ENCODE measurements at regions not wholly inside any gene's neighbourhood (a gene's known extent, or its start where the extent isn't known, plus 50 kb on each side); places are given as distances from the start of the nearest gene placed in this dataset.
A peak's percentile ranks its signal among the peaks of the same experiment; 100 is the strongest.

DNA sequence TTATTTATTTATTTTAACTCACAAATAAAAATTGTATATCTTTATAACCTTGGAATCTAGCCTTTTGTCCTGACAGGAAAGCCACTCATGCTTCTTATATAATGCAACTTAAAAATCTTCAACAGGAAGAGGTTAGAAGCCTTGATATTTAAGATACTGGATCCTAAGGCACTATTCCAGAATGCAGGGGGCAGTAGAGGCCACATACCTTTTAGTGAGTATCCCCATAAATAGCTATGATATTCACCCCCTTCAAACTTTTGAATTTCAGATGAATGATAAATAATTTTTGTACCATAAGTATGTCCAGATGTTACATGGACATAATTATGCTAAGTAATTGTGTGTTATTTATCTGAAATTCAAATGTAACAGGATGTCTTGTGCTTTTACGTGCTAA, 592.7 kb upstream of the VRK2 start:
- no peak overlapping the region for H3K4me3 ChIP-seq (ENCODE audit: low read length)
- peaks cover 50% of the 10 kb centered on the region for H3K27me3 ChIP-seq (ENCODE audit: low read length)
- no peaks in the 10 kb centered on the region for H3K4me1 ChIP-seq (ENCODE audit: insufficient read depth, low read length)
- no peaks in the 10 kb centered on the region for H3K79me2 ChIP-seq (ENCODE audit: low read length)
- H3K9me2 ChIP-seq (replicated peaks; ENCODE audit: low read length): no peaks in the 10 kb centered on the region
- H4K20me1 ChIP-seq (ENCODE audit: low read length): no peaks in the 10 kb centered on the region
- no peak overlapping the region for H2AFZ ChIP-seq (ENCODE audit: low read length)
- TF ChIP-seq, protein P1, sequence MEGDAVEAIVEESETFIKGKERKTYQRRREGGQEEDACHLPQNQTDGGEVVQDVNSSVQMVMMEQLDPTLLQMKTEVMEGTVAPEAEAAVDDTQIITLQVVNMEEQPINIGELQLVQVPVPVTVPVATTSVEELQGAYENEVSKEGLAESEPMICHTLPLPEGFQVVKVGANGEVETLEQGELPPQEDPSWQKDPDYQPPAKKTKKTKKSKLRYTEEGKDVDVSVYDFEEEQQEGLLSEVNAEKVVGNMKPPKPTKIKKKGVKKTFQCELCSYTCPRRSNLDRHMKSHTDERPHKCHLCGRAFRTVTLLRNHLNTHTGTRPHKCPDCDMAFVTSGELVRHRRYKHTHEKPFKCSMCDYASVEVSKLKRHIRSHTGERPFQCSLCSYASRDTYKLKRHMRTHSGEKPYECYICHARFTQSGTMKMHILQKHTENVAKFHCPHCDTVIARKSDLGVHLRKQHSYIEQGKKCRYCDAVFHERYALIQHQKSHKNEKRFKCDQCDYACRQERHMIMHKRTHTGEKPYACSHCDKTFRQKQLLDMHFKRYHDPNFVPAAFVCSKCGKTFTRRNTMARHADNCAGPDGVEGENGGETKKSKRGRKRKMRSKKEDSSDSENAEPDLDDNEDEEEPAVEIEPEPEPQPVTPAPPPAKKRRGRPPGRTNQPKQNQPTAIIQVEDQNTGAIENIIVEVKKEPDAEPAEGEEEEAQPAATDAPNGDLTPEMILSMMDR (conservative IDR thresholded peaks at IDR 0.05; ENCODE audit: low read depth, low read length): peak; percentile 53
- no peak for TF ChIP-seq EZH2 (IDR thresholded peaks at IDR 0.05; ENCODE audit: low read length, unreplicated experiment)
- peak; percentile 32 for DNase-seq
- H3K27ac ChIP-seq (ENCODE audit: low read length): no peak overlapping the region
- no peaks in the 10 kb centered on the region for H3K9me3 ChIP-seq (ENCODE audit: low read length)
- no peak overlapping the region for H3K4me2 ChIP-seq (ENCODE audit: low read length)
- intact Hi-C loops (cut with micrococcal nuclease): no loop called here
- no peaks in the 10 kb centered on the region for H3F3A ChIP-seq (ENCODE audit: low read length, unreplicated experiment)
- no TSS peak for BruUV-seq (replicated peaks)
- CTCF ChIA-PET: no interaction called here
- POLR2A ChIA-PET (ENCODE audit: unreplicated experiment): no interaction called here
- no peaks in the 10 kb centered on the region for H3K36me3 ChIP-seq (ENCODE audit: low read depth, low read length)
- no peak for ATAC-seq
- H3K9ac ChIP-seq (ENCODE audit: low read length): no peak overlapping the region

DNA sequence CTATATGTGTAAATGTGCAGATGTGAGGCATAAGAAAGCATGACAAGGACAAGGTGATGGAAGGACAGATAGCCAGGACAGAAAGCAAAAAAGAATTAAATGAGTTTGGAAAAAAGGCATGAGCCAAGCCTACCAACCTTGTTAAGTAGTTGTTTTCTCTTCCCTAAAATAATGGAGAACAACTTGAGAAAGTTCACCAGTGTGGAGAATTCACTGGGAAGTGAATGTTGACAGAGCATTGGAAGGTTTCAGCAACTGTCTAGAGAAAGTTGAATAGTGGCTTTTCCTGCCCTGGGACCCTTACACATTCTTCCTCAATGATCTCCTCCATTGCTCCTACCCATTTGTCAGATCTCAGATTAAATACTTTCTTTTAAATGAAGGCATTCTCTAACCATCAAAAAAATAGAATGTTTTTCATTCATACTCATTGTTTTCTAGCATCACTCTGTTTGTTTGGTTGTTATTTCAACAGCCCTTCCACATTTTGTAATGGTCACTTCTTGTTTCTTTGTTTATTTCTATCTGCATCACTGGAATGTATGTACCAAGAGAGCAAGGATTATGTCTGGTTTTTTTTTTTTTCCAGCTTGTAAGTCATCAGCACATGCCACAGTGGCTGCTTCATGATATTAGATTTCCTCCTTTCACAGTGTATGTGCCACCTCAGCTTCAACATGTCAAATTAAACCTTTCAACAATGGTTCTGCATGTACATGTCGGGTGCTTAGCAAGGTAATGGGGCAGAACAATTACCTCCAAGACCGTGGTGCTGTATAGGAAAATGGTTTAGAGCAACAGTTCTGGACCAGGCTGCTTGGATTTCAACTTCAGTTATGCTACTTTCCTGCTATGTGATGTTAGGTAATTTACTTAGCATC, 586.0 kb upstream of the VRK2 start:
- intact Hi-C loops (cut with micrococcal nuclease): no loop called here

DNA sequence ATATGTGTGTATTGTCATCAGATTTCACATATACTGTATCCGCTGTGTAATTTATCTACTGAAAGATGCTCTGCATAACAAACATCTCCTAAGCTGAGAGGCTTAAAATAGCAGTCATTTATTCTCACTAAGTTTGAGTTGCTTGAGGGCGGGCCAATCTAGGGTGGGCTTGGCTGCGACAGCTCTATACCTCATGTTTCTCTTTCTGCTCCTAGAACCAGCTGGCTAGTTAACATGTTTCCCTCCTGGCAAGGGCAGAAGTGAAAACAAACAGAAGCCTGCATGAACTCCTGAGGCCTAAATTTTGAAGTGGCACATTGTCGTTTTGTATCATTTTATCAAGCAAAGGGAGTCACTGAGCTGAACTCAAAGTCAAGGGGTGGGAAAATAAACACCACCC, 585.0 kb upstream of the VRK2 start:
- intact Hi-C loops (cut with micrococcal nuclease): no loop called here
- POLR2A ChIA-PET (ENCODE audit: unreplicated experiment): no interaction called here
- no peak overlapping the region for H3K27ac ChIP-seq (ENCODE audit: low read length)

More for the DNA sequence above, 586.0 kb upstream of the VRK2 start:
- Histone ChIP-seq H3K79me2 (ENCODE audit: low read length) (no peaks in the 10 kb centered on the region), H3K4me1 (ENCODE audit: insufficient read depth, low read length) (no peaks in the 10 kb centered on the region), H3K27me3 (ENCODE audit: low read length) (peaks cover 77% of the 10 kb centered on the region), H3K4me3 (ENCODE audit: low read length) (no peak overlapping the region), H3K9me3 (ENCODE audit: low read length) (no peaks in the 10 kb centered on the region), H3F3A (ENCODE audit: low read length, unreplicated experiment) (no peaks in the 10 kb centered on the region), H3K36me3 (ENCODE audit: low read depth, low read length) (no peaks in the 10 kb centered on the region), H4K20me1 (ENCODE audit: low read length) (no peaks in the 10 kb centered on the region; the same call in 1 of the 2 replicates), H3K9me2 (replicated peaks; ENCODE audit: low read length) (no peaks in the 10 kb centered on the region), H3K4me2 (ENCODE audit: low read length) (no peak overlapping the region), H2AFZ (ENCODE audit: low read length) (no peak overlapping the region), H3K9ac (ENCODE audit: low read length) (no peak overlapping the region), H3K27ac (ENCODE audit: low read length) (no peak overlapping the region)
- TF ChIP-seq, protein P1 (conservative IDR thresholded peaks at IDR 0.05; ENCODE audit: low read depth, low read length): no peak
- TF ChIP-seq EZH2 (IDR thresholded peaks at IDR 0.05; ENCODE audit: low read length, unreplicated experiment) (no peak), EZH2phosphoT487 (IDR thresholded peaks at IDR 0.05; ENCODE audit: borderline replicate concordance, low read length) (no peak)
- ChIA-PET POLR2A (ENCODE audit: unreplicated experiment) (no interaction called here), CTCF (no interaction called here)
- DNase-seq (no peak), ATAC-seq (no peak)
- BruUV-seq (replicated peaks): no TSS peak

More for the DNA sequence above, 585.0 kb upstream of the VRK2 start:
- no peaks in the 10 kb centered on the region for H3K36me3 ChIP-seq (ENCODE audit: low read depth, low read length)
- ATAC-seq: no peak
- DNase-seq: no peak
- no peaks in the 10 kb centered on the region for H3K79me2 ChIP-seq (ENCODE audit: low read length)
- no peak overlapping the region for H2AFZ ChIP-seq (ENCODE audit: low read length)
- no peak overlapping the region for H3K4me2 ChIP-seq (ENCODE audit: low read length)
- H3K27me3 ChIP-seq (ENCODE audit: low read length): peaks cover 87% of the 10 kb centered on the region
- H4K20me1 ChIP-seq (ENCODE audit: low read length): no peaks in the 10 kb centered on the region; the same call in 1 of the 2 replicates
- H3K9me2 ChIP-seq (replicated peaks; ENCODE audit: low read length): no peaks in the 10 kb centered on the region
- H3F3A ChIP-seq (ENCODE audit: low read length, unreplicated experiment): no peaks in the 10 kb centered on the region
- H3K4me3 ChIP-seq (ENCODE audit: low read length): no peak overlapping the region
- H3K9me3 ChIP-seq (ENCODE audit: low read length): no peaks in the 10 kb centered on the region
- no peak overlapping the region for H3K9ac ChIP-seq (ENCODE audit: low read length)
- no TSS peak for BruUV-seq (replicated peaks)
- no peaks in the 10 kb centered on the region for H3K4me1 ChIP-seq (ENCODE audit: insufficient read depth, low read length)
- CTCF ChIA-PET: no interaction called here
- TF ChIP-seq EZH2 (IDR thresholded peaks at IDR 0.05; ENCODE audit: low read length, unreplicated experiment): no peak
- no peak for TF ChIP-seq EZH2phosphoT487 (IDR thresholded peaks at IDR 0.05; ENCODE audit: borderline replicate concordance, low read length)
- TF ChIP-seq, protein P1 (conservative IDR thresholded peaks at IDR 0.05; ENCODE audit: low read depth, low read length): no peak
